ENCODE measurements at regions not wholly inside any gene's neighbourhood (a gene's known extent, or its start where the extent isn't known, plus 50 kb on each side); places are given as distances from the start of the nearest gene placed in this dataset.
"Not testable (repeated sequence)": the region's sequence is repeated elsewhere in the genome, so short reads cannot be mapped to it uniquely, and the experiment has no call there.

DNA sequence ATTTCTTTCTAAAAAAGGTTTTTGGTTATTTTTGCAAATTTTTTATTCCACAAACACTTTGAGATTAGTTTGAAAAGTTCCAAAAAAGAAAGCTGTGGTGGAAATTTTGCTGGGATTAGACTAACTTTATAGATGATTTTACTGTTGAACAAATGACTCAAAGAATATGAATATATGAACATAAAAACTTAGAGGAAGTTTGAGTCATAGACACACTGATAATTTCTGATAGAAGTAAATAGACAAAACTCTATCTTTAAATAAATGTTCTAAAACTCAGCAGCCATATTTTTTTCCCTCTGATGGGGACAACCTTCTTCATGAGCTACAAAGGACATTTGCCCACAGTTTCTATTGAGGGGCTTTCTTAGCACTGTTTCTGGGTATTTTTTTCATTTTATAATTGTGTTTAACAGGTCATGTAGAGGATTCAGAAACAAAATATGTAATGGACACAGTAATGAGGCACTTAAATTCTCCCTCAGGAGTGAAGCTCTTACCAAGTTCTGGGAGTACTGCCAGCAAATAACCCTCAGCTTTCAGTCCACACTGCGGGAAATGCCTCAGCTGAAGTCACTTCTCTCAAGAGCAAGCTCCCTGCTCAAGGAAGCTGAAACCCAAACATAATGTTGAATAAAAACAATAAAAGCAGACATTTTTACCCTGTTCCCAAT is 157.6 kb downstream of the NFKBIZ start:
- H3K4me3 Mint-ChIP-seq (ENCODE audit: unreplicated experiment): peak overlapping the region; percentile 36
- no peaks in the 10 kb centered on the region for H3K27me3 Mint-ChIP-seq (ENCODE audit: insufficient read depth, unreplicated experiment)
- no peaks in the 10 kb centered on the region for H3K36me3 Mint-ChIP-seq (ENCODE audit: insufficient read depth, unreplicated experiment)
- DNase-seq (ENCODE audit: unreplicated experiment): peak; percentile 74
- intact Hi-C loops (cut with micrococcal nuclease): no loop called here
- peaks cover 7% of the 10 kb centered on the region for H3K9me3 Mint-ChIP-seq (ENCODE audit: unreplicated experiment)
- H3K4me1 Mint-ChIP-seq (ENCODE audit: insufficient read depth, unreplicated experiment): peaks cover 10% of the 10 kb centered on the region
- ChIA-PET POLR2A (interaction anchor here (0.6 to 1.3 kb wide), 6 partner anchors 10 to 205 kb away, joined by 3 to 6 read pairs (median 4); no protein-coding TSS in a partner anchor), CTCF (interaction anchor here (0.5 to 1.5 kb wide), 5 partner anchors 10 to 219 kb away, joined by 3 to 5 read pairs (median 3); no protein-coding TSS in a partner anchor)
- H3K27ac Mint-ChIP-seq (ENCODE audit: low read depth, unreplicated experiment): peak overlapping the region; percentile 95
- no peak for TF ChIP-seq CTCF (IDR thresholded peaks at IDR 0.05; ENCODE audit: unreplicated experiment)
- no TSS peak for BruUV-seq (replicated peaks)

DNA sequence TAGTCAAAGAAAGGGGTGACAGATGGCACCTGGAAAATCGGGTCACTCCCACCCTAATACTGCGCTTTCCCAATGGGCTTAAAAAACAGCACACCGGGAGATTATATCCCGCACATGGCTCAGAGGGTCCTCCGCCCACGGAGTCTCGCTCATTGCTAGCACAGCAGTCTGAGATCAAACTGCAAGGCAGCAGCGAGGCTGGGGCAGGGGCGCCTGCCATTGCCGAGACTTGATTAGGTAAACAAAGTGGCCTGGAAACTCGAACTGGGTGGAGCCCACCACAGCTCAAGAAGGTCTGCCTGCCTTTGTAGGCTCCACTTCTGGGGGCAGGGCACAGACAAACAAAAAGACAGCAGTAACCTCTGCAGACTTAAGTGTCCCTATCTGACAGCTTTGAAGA is 159.1 kb downstream of the NFKBIZ start:
- H3K9me3 Mint-ChIP-seq (ENCODE audit: unreplicated experiment); DNase-seq (ENCODE audit: unreplicated experiment); BruUV-seq (replicated peaks); POLR2A ChIA-PET; H3K4me3 Mint-ChIP-seq (ENCODE audit: unreplicated experiment); H3K27ac Mint-ChIP-seq (ENCODE audit: low read depth, unreplicated experiment); H3K36me3 Mint-ChIP-seq (ENCODE audit: insufficient read depth, unreplicated experiment); intact Hi-C loops (cut with micrococcal nuclease); H3K27me3 Mint-ChIP-seq (ENCODE audit: insufficient read depth, unreplicated experiment): not testable (repeated sequence)
- CTCF ChIA-PET: interaction anchor here (0.5 kb wide), 1 partner anchor 147 kb away, joined by 4 read pairs; no protein-coding TSS in a partner anchor
- peaks cover 10% of the 10 kb centered on the region for H3K4me1 Mint-ChIP-seq (ENCODE audit: insufficient read depth, unreplicated experiment)

- no peak for TF ChIP-seq CTCF (IDR thresholded peaks at IDR 0.05; ENCODE audit: unreplicated experiment)
- no peak for DNase-seq (ENCODE audit: unreplicated experiment)
- Mint-ChIP-seq H3K36me3 (ENCODE audit: insufficient read depth, unreplicated experiment) (no peaks in the 10 kb centered on the region), H3K27ac (ENCODE audit: low read depth, unreplicated experiment) (no peak overlapping the region), H3K9me3 (ENCODE audit: unreplicated experiment) (no peaks in the 10 kb centered on the region), H3K4me3 (ENCODE audit: unreplicated experiment) (no peak overlapping the region), H3K27me3 (ENCODE audit: insufficient read depth, unreplicated experiment) (no peaks in the 10 kb centered on the region), H3K4me1 (ENCODE audit: insufficient read depth, unreplicated experiment) (no peaks in the 10 kb centered on the region)
- ChIA-PET CTCF (no interaction called here), POLR2A (interaction anchor here (0.8 to 1.0 kb wide), 2 partner anchors 9 to 10 kb away, joined by 3 read pairs; no protein-coding TSS in a partner anchor)
- no TSS peak for BruUV-seq (replicated peaks)
- intact Hi-C loops (cut with micrococcal nuclease): no loop called here
Observed at GRCh38 chr3:102016417-102016816, 167.1 kb downstream of the NFKBIZ start.

- intact Hi-C loops (cut with micrococcal nuclease): no loop called here
- no peak for DNase-seq (ENCODE audit: unreplicated experiment)
- Mint-ChIP-seq H3K27me3 (ENCODE audit: insufficient read depth, unreplicated experiment) (no peaks in the 10 kb centered on the region), H3K4me1 (ENCODE audit: insufficient read depth, unreplicated experiment) (no peaks in the 10 kb centered on the region), H3K27ac (ENCODE audit: low read depth, unreplicated experiment) (no peak overlapping the region), H3K36me3 (ENCODE audit: insufficient read depth, unreplicated experiment) (no peaks in the 10 kb centered on the region), H3K4me3 (ENCODE audit: unreplicated experiment) (no peak overlapping the region), H3K9me3 (ENCODE audit: unreplicated experiment) (no peaks in the 10 kb centered on the region)
- BruUV-seq (replicated peaks): no TSS peak
- ChIA-PET POLR2A (no interaction called here), CTCF (interaction anchor here (0.5 to 0.6 kb wide), 2 partner anchors 125 to 190 kb away, joined by 3 read pairs; no protein-coding TSS in a partner anchor)
- TF ChIP-seq CTCF (IDR thresholded peaks at IDR 0.05; ENCODE audit: unreplicated experiment): no peak
Observed at GRCh38 chr3:102017784-102018183, 168.5 kb downstream of the NFKBIZ start.
